CD8-positive, alpha-beta memory T cell (primary cell): ENCODE measurements at regions not wholly inside any gene's neighbourhood (a gene's known extent, or its start where the extent isn't known, plus 50 kb on each side); places are given as distances from the start of the nearest gene placed in this dataset.

Experiments used
- CTCF ChIA-PET: fragments of 350-600 bp; sonication (Branson Sonifier 250); formaldehyde crosslinking; loops from one replicate; lab custom pipeline; 2021; ENCODE audit warnings: antibody characterized with exemption; lab: Charles Lee
- POLR2A ChIA-PET: fragments of 350-600 bp; sonication (Branson Sonifier 250); formaldehyde crosslinking; loops from one replicate; lab custom pipeline; 2021; ENCODE audit warnings: antibody characterized with exemption; lab: Charles Lee
- DNase-seq, 5 donors: peaks; one replicate each; pipeline versions ENCODE4 v3.0.0 to v3.0.0-alpha.2; 2020 to 2022; ENCODE audit warnings: mixed read lengths in 1 of 5
- H3K27ac ChIP-seq: one replicate; pipeline ENCODE4 v1.7.0; 2013; ENCODE audit warnings: low read depth, mild to moderate bottlenecking, low read length, moderate library complexity
- H3K27me3 ChIP-seq: 2 replicates; pipeline ENCODE4 v1.7.0; 2013; ENCODE audit warnings: low read length, mild to moderate bottlenecking; ENCODE audit not compliant: insufficient read depth, poor library complexity, severe bottlenecking
- H3K36me3 ChIP-seq: 2 replicates; pipeline ENCODE4 v1.7.0; 2013; ENCODE audit warnings: mild to moderate bottlenecking, low read length, moderate library complexity; ENCODE audit not compliant: insufficient read depth
- H3K4me1 ChIP-seq: 2 replicates; pipeline ENCODE4 v1.7.0; 2013; ENCODE audit warnings: mild to moderate bottlenecking, low read length, moderate library complexity; ENCODE audit not compliant: insufficient read depth
- H3K4me3 ChIP-seq: 2 replicates; pipeline ENCODE4 v1.7.0; 2013; ENCODE audit warnings: mild to moderate bottlenecking, low read length
- H3K9me3 ChIP-seq: 2 replicates; pipeline ENCODE4 v1.7.0; 2013; ENCODE audit warnings: mild to moderate bottlenecking, low read length
- H3K27ac Mint-ChIP-seq, 8 donors: one replicate each; pipeline ENCODE4 v1.8.0; 2020 to 2021; ENCODE audit warnings: mixed read lengths in 8 of 8, mild to moderate bottlenecking in 6 of 8, inconsistent platforms in 3 of 8, moderate library complexity in 3 of 8
- H3K27me3 Mint-ChIP-seq, 2 donors: one replicate each; pipeline ENCODE4 v1.8.0; 2020 to 2021; ENCODE audit warnings: mixed read lengths in 2 of 2, mild to moderate bottlenecking in 1 of 2, moderate library complexity in 1 of 2
- H3K36me3 Mint-ChIP-seq, 3 donors: one replicate each; pipeline ENCODE4 v1.8.0; 2020 to 2021; ENCODE audit warnings: mixed read lengths in 3 of 3, inconsistent platforms in 1 of 3, mild to moderate bottlenecking in 1 of 3
- H3K4me1 Mint-ChIP-seq, 3 donors: one replicate each; pipeline ENCODE4 v1.8.0; 2020 to 2021; ENCODE audit warnings: mixed read lengths in 3 of 3, inconsistent platforms in 1 of 3, mild to moderate bottlenecking in 1 of 3
- H3K4me3 Mint-ChIP-seq, 7 donors: one replicate each; pipeline ENCODE4 v1.8.0; 2020 to 2021; ENCODE audit warnings: mixed read lengths in 7 of 7, mild to moderate bottlenecking in 6 of 7, moderate library complexity in 4 of 7, inconsistent platforms in 2 of 7
- H3K9me3 Mint-ChIP-seq, 5 donors: one replicate each; pipeline ENCODE4 v1.8.0; 2020 to 2022; ENCODE audit warnings: mixed read lengths in 5 of 5, mild to moderate bottlenecking in 3 of 5, moderate library complexity in 2 of 5, inconsistent platforms in 1 of 5

DNA sequence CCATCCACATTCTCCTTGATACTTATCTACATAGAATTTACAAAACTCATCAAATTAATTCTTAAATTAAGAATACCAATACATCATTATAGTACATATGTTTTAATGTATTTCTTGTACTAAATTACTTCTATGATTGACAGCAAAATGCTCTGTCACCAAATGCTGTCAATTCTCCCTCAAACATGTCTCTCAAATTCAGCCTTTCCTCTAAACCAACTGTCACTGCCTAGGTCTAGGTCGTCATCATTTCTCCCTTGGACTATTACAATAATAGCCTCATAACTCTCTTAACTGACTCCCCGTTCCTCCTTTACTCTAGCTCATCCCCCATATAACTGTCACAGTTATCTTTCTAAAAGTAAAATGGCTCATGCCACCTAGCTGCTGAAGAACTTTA lies 279.7 kb upstream of the FSTL5 start:
- no peak for DNase-seq
- Histone ChIP-seq H3K27ac (no peak overlapping the region), H3K4me3 (no peak overlapping the region), H3K4me1 (no peaks in the 10 kb centered on the region), H3K27me3 (no peaks in the 10 kb centered on the region), H3K9me3 (no peaks in the 10 kb centered on the region), H3K36me3 (no peaks in the 10 kb centered on the region)
- no peak overlapping the region for H3K27ac Mint-ChIP-seq
- no peaks in the 10 kb centered on the region for H3K4me1 Mint-ChIP-seq
- ChIA-PET CTCF (no interaction called here), POLR2A (no interaction called here)
- no peaks in the 10 kb centered on the region for H3K27me3 Mint-ChIP-seq
- no peak overlapping the region for H3K4me3 Mint-ChIP-seq
- H3K9me3 Mint-ChIP-seq: peaks cover 0 to 6% (median 2%) of the 10 kb centered on the region in 5 donors
- H3K36me3 Mint-ChIP-seq: no peaks in the 10 kb centered on the region

DNA sequence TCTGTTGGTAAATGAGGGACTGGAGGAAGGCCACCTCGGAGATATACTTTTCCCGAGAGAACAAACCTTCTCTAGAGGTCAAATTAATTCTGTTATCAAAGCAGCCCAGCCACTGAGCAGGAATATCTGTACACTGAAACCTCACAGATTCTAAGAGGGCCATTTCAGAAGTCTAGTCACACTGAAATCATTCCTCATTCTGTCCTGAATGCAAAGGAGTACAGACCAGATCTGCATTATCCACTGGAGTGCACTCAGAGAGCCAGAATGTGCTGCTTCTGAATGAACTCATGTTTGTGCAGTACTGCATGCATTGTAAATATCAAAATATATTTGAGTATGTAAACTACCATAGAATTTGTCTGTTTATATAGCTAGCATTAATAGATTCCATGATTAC lies 278.3 kb upstream of the FSTL5 start:
- POLR2A ChIA-PET: no interaction called here
- H3K27me3 ChIP-seq: no peaks in the 10 kb centered on the region

GRCh38 chr4:162422312-162422711 lies 258.5 kb upstream of the FSTL5 start:
- no peaks in the 10 kb centered on the region for H3K36me3 Mint-ChIP-seq
- no peak overlapping the region for H3K27ac Mint-ChIP-seq
- ChIA-PET POLR2A (no interaction called here), CTCF (no interaction called here)
- no peaks in the 10 kb centered on the region for H3K27me3 Mint-ChIP-seq
- H3K4me3 Mint-ChIP-seq: no peak overlapping the region
- H3K4me3 ChIP-seq: no peak overlapping the region
- H3K27me3 ChIP-seq: no peaks in the 10 kb centered on the region
- H3K9me3 ChIP-seq: no peaks in the 10 kb centered on the region
- no peaks in the 10 kb centered on the region for H3K4me1 Mint-ChIP-seq
- DNase-seq: no peak
- peaks cover 2 to 26% (median 9%) of the 10 kb centered on the region in 5 donors for H3K9me3 Mint-ChIP-seq
- no peaks in the 10 kb centered on the region for H3K4me1 ChIP-seq
- H3K27ac ChIP-seq: no peak overlapping the region
- no peaks in the 10 kb centered on the region for H3K36me3 ChIP-seq

More for the DNA sequence above, 278.3 kb upstream of the FSTL5 start:
- no peaks in the 10 kb centered on the region for H3K36me3 Mint-ChIP-seq
- H3K4me3 Mint-ChIP-seq: no peak overlapping the region
- Histone ChIP-seq H3K9me3 (no peaks in the 10 kb centered on the region), H3K36me3 (no peaks in the 10 kb centered on the region), H3K4me3 (no peak overlapping the region), H3K4me1 (no peaks in the 10 kb centered on the region), H3K27ac (no peak overlapping the region)
- CTCF ChIA-PET: no interaction called here
- no peak for DNase-seq
- no peaks in the 10 kb centered on the region for H3K4me1 Mint-ChIP-seq
- peaks cover 0 to 7% (median 2%) of the 10 kb centered on the region in 5 donors for H3K9me3 Mint-ChIP-seq
- no peak overlapping the region for H3K27ac Mint-ChIP-seq
- H3K27me3 Mint-ChIP-seq: no peaks in the 10 kb centered on the region

- Mint-ChIP-seq H3K4me3 (no peak overlapping the region), H3K27ac (no peak overlapping the region), H3K27me3 (no peaks in the 10 kb centered on the region), H3K9me3 (peaks cover 0 to 16% (median 4%) of the 10 kb centered on the region in 5 donors), H3K4me1 (no peaks in the 10 kb centered on the region), H3K36me3 (no peaks in the 10 kb centered on the region)
- no peak for DNase-seq
- Histone ChIP-seq H3K4me3 (no peak overlapping the region), H3K27ac (no peak overlapping the region), H3K4me1 (no peaks in the 10 kb centered on the region), H3K36me3 (no peaks in the 10 kb centered on the region), H3K27me3 (no peaks in the 10 kb centered on the region), H3K9me3 (no peaks in the 10 kb centered on the region)
- CTCF ChIA-PET: no interaction called here
- POLR2A ChIA-PET: no interaction called here
Measured at GRCh38 chr4:162410854-162411253, 247.1 kb upstream of the FSTL5 start.

- Histone ChIP-seq H3K9me3 (no peaks in the 10 kb centered on the region), H3K4me3 (no peak overlapping the region), H3K36me3 (no peaks in the 10 kb centered on the region), H3K27me3 (no peaks in the 10 kb centered on the region), H3K27ac (no peak overlapping the region), H3K4me1 (no peaks in the 10 kb centered on the region)
- CTCF ChIA-PET: no interaction called here
- no peak overlapping the region for H3K4me3 Mint-ChIP-seq
- H3K27ac Mint-ChIP-seq: no peak overlapping the region
- DNase-seq: no peak
- no peaks in the 10 kb centered on the region for H3K27me3 Mint-ChIP-seq
- H3K9me3 Mint-ChIP-seq: peaks cover 0 to 21% (median 4%) of the 10 kb centered on the region in 5 donors
- POLR2A ChIA-PET: no interaction called here
- H3K4me1 Mint-ChIP-seq: no peaks in the 10 kb centered on the region
- H3K36me3 Mint-ChIP-seq: no peaks in the 10 kb centered on the region
Measured at GRCh38 chr4:162409048-162409447, 245.2 kb upstream of the FSTL5 start.

DNA sequence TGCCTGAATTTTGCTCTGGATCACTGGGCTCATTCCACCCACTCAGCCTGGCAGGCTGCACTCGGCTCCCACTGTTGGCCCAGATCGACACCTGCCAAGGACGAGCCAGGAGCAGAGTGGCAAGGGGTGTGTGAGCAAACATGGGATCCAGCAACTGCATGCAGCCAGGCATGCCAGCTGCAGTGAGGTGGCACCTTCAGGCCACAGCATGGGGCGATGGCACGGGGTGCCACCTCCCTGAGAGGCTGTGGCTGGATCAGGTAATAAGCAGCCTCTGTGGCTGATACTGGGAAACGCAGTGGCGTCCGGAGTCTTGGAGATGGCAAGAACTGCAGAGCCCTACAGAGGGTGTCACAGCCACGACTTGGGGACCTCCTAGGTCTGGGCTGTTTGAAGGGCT lies 244.5 kb upstream of the FSTL5 start:
- no peaks in the 10 kb centered on the region for H3K9me3 ChIP-seq
- no peaks in the 10 kb centered on the region for H3K4me1 ChIP-seq
- peak overlapping the region in 1 of 7 donors; percentile 40 for H3K4me3 Mint-ChIP-seq
- H3K27ac Mint-ChIP-seq: no peak overlapping the region
- H3K9me3 Mint-ChIP-seq: peaks cover 0 to 21% (median 5%) of the 10 kb centered on the region in 5 donors
- no peaks in the 10 kb centered on the region for H3K27me3 ChIP-seq
- no peak for DNase-seq
- no peaks in the 10 kb centered on the region for H3K4me1 Mint-ChIP-seq
- no peaks in the 10 kb centered on the region for H3K36me3 ChIP-seq
- ChIA-PET POLR2A (no interaction called here), CTCF (no interaction called here)
- no peak overlapping the region for H3K27ac ChIP-seq
- H3K36me3 Mint-ChIP-seq: no peaks in the 10 kb centered on the region
- H3K27me3 Mint-ChIP-seq: no peaks in the 10 kb centered on the region
- no peak overlapping the region for H3K4me3 ChIP-seq

- no peaks in the 10 kb centered on the region for H3K9me3 ChIP-seq
- H3K9me3 Mint-ChIP-seq: peaks cover 0 to 25% (median 6%) of the 10 kb centered on the region in 5 donors
Measured at GRCh38 chr4:162406637-162407365, 243.0 kb upstream of the FSTL5 start.

GRCh38 chr4:162403932-162404331 lies 240.1 kb upstream of the FSTL5 start:
- ChIA-PET CTCF (no interaction called here), POLR2A (no interaction called here)
- Histone ChIP-seq H3K9me3 (no peaks in the 10 kb centered on the region), H3K4me3 (no peak overlapping the region), H3K36me3 (no peaks in the 10 kb centered on the region), H3K27me3 (no peaks in the 10 kb centered on the region), H3K27ac (no peak overlapping the region), H3K4me1 (no peaks in the 10 kb centered on the region)
- Mint-ChIP-seq H3K4me1 (no peaks in the 10 kb centered on the region), H3K27ac (no peak overlapping the region), H3K4me3 (no peak overlapping the region), H3K9me3 (peaks cover 2 to 40% (median 7%) of the 10 kb centered on the region in 5 donors), H3K27me3 (no peaks in the 10 kb centered on the region), H3K36me3 (no peaks in the 10 kb centered on the region)
- no peak for DNase-seq

More at GRCh38 chr4:162406637-162407365, 243.0 kb upstream of the FSTL5 start:
- no peaks in the 10 kb centered on the region for H3K36me3 ChIP-seq
- Mint-ChIP-seq H3K27ac (no peak overlapping the region), H3K36me3 (no peaks in the 10 kb centered on the region), H3K4me1 (no peaks in the 10 kb centered on the region), H3K27me3 (no peaks in the 10 kb centered on the region), H3K4me3 (no peak overlapping the region)
- POLR2A ChIA-PET: no interaction called here
- no peak for DNase-seq
- CTCF ChIA-PET: no interaction called here
- H3K4me1 ChIP-seq: no peaks in the 10 kb centered on the region
- no peak overlapping the region for H3K4me3 ChIP-seq
- H3K27me3 ChIP-seq: no peaks in the 10 kb centered on the region
- no peak overlapping the region for H3K27ac ChIP-seq
